B cell (primary cell): ENCODE measurements at regions not wholly inside any gene's neighbourhood (a gene's known extent, or its start where the extent isn't known, plus 50 kb on each side); places are given as distances from the start of the nearest gene placed in this dataset.

ENCODE experiments used
- CTCF ChIP-seq: fragments of 200-600 bp; IDR thresholded peaks from one replicate; pipeline ENCODE4 v1.8.0; 2022; ENCODE audit warnings: antibody characterized with exemption, mild to moderate bottlenecking
- EZH2 ChIP-seq: IDR thresholded peaks from 2 replicates; pipeline ENCODE4 v1.6.1; 2012; ENCODE audit warnings: borderline replicate concordance, low read depth, mild to moderate bottlenecking, moderate library complexity, low read length; ENCODE audit not compliant: insufficient read depth, poor library complexity, severe bottlenecking

GRCh38 chr2:48207201-48207641 is 107.3 kb upstream of the FOXN2 start:
- no peak for TF ChIP-seq CTCF
- no peak for TF ChIP-seq EZH2
